ENCODE measurements at regions not wholly inside any gene's neighbourhood (a gene's known extent, or its start where the extent isn't known, plus 50 kb on each side); places are given as distances from the start of the nearest gene placed in this dataset.

GRCh38 chr15:31237043-31237324 is 89.7 kb upstream of the KLF13 start:
- H3K27ac ChIP-seq, result no peak overlapping the region
- TF ChIP-seq CTCF (conservative IDR thresholded peaks at IDR 0.05), result no peak
- no peak for TF ChIP-seq ZFX (IDR thresholded peaks at IDR 0.05)

- TF ChIP-seq ZFX (IDR thresholded peaks at IDR 0.05), result no peak
- TF ChIP-seq CTCF (conservative IDR thresholded peaks at IDR 0.05), result no peak
- H3K27ac ChIP-seq, result no peak overlapping the region
Measured at GRCh38 chr15:31238906-31239305, 87.7 kb upstream of the KLF13 start.

GRCh38 chr15:31239409-31239808 is 87.2 kb upstream of the KLF13 start:
- TF ChIP-seq ZFX (IDR thresholded peaks at IDR 0.05), result no peak
- no peak for TF ChIP-seq CTCF (conservative IDR thresholded peaks at IDR 0.05)
- H3K27ac ChIP-seq, result no peak overlapping the region

- no peak overlapping the region for H3K27ac ChIP-seq
- TF ChIP-seq ZFX (IDR thresholded peaks at IDR 0.05), result no peak
- no peak for TF ChIP-seq CTCF (conservative IDR thresholded peaks at IDR 0.05)
Measured at GRCh38 chr15:31241888-31242522, 84.6 kb upstream of the KLF13 start.

GRCh38 chr15:31243895-31244294 is 82.7 kb upstream of the KLF13 start:
- H3K27ac ChIP-seq, result no peak overlapping the region
- TF ChIP-seq CTCF (conservative IDR thresholded peaks at IDR 0.05) (no peak), ZFX (IDR thresholded peaks at IDR 0.05) (no peak)

GRCh38 chr15:31245135-31245689 is 81.4 kb upstream of the KLF13 start:
- TF ChIP-seq CTCF (conservative IDR thresholded peaks at IDR 0.05) (no peak), ZFX (IDR thresholded peaks at IDR 0.05) (no peak)
- no peak overlapping the region for H3K27ac ChIP-seq

- H3K27ac ChIP-seq, result no peak overlapping the region
- TF ChIP-seq ZFX (IDR thresholded peaks at IDR 0.05), result no peak
- no peak for TF ChIP-seq CTCF (conservative IDR thresholded peaks at IDR 0.05)
Measured at GRCh38 chr15:31245756-31246155, 80.9 kb upstream of the KLF13 start.

All from C4-2B (cell line).